ENCODE measurements at regions not wholly inside any gene's neighbourhood (a gene's known extent, or its start where the extent isn't known, plus 50 kb on each side); places are given as distances from the start of the nearest gene placed in this dataset.
"Not testable (repeated sequence)": the region's sequence is repeated elsewhere in the genome, so short reads cannot be mapped to it uniquely, and the experiment has no call there.

DNA sequence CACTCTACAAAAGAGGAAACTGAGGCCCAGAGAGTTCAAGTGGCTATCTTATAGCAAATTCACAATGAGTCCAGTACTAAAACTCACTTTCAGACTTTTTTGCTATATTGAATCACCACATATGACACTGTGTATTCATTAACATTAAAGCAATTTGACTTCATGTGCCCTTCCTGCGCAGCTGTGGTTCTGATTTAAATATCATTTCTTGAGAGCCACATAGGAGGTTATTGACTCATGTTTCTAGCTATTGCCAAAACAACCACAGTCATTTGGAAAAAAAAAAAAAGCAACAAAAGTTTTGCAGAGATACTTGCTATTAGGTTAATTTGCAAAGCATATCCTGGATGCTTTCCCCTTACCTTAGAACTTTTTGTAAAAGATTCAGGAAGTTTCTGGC lies 341.2 kb downstream of the PIK3C3 start:
- H3K27me3 Mint-ChIP-seq (ENCODE audit: low read depth) = no peaks in the 10 kb centered on the region
- H3K36me3 Mint-ChIP-seq (ENCODE audit: insufficient read depth) = no peaks in the 10 kb centered on the region
- DNase-seq = no peak
- ATAC-seq = no peak
- H3K4me1 Mint-ChIP-seq (ENCODE audit: low read depth) = no peaks in the 10 kb centered on the region
- H3K9me3 Mint-ChIP-seq = peaks cover 6% of the 10 kb centered on the region
- no peak overlapping the region for H3K4me3 Mint-ChIP-seq

DNA sequence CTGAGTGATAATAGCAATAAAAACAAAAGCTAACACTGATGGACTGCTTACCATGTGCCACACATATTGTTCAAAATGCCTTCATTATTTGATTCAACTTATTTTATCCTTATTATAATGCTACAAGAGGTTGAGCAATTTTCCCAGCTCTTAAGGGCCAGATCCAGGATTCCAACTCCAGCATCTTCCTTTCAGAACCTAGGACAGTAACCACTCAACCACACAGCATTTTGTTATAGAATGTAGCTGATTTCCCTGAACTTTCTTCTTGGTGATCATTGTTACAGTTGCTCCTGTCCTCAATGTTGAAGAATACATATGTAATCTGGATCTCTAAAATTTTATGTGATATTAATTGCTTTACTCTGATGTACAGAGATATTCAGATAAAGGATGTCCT lies 341.7 kb downstream of the PIK3C3 start:
- H3K9me3 Mint-ChIP-seq = peaks cover 6% of the 10 kb centered on the region
- DNase-seq (no peak), ATAC-seq (no peak)
- no peaks in the 10 kb centered on the region for H3K4me1 Mint-ChIP-seq (ENCODE audit: low read depth)
- no peak overlapping the region for H3K4me3 Mint-ChIP-seq
- H3K27me3 Mint-ChIP-seq (ENCODE audit: low read depth) = no peaks in the 10 kb centered on the region
- no peaks in the 10 kb centered on the region for H3K36me3 Mint-ChIP-seq (ENCODE audit: insufficient read depth)

DNA sequence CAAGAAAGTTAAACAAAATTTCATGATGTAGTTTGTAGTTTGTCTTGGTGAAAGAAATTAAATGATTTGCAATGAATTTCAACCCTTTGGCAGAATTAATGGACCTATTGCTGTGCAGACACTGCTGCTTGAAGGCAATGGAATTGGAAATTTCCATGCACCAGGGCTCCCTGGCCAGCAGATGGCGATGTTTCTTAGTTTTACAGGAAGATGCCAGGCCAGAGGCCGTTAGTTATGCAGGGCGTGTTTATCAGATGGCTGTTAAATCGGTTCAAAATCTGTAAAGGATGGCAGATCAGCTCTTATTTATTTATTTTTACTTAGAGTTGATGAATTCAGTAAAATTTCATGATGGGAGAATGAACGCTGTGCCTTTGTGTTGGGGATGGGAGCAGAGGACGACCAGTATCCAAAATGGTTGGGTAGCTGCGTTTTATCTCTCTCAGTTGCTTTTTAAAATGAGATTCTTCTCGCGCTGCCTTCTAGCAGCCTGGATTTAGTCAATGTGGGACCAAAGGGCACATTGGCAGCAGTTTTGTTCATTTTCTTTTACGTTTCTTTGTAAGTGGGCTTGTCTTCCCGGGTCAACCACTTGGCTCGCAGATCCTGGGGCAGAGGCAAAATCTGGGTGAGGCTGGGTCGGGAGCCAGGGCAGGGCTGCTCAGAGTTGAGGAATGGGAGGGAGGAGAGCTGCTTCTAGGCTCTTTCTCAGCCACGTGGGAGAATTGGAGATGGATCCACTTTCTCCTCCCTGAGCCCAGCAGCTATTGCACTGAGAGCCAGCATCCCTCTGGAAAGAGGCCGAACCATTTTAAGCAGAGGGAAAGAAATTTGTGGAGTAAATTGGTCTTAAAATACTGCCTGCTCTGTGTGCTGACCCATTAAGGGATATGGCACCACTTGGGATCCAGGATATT lies 344.0 kb downstream of the PIK3C3 start:
- DNase-seq = peak; percentile 21
- peak in 1 of 2 donors; percentile 40 for ATAC-seq
- Mint-ChIP-seq H3K27me3 (ENCODE audit: low read depth) (no peaks in the 10 kb centered on the region), H3K36me3 (ENCODE audit: insufficient read depth) (no peaks in the 10 kb centered on the region), H3K9me3 (no peaks in the 10 kb centered on the region), H3K4me3 (no peak overlapping the region), H3K4me1 (ENCODE audit: low read depth) (no peaks in the 10 kb centered on the region)

DNA sequence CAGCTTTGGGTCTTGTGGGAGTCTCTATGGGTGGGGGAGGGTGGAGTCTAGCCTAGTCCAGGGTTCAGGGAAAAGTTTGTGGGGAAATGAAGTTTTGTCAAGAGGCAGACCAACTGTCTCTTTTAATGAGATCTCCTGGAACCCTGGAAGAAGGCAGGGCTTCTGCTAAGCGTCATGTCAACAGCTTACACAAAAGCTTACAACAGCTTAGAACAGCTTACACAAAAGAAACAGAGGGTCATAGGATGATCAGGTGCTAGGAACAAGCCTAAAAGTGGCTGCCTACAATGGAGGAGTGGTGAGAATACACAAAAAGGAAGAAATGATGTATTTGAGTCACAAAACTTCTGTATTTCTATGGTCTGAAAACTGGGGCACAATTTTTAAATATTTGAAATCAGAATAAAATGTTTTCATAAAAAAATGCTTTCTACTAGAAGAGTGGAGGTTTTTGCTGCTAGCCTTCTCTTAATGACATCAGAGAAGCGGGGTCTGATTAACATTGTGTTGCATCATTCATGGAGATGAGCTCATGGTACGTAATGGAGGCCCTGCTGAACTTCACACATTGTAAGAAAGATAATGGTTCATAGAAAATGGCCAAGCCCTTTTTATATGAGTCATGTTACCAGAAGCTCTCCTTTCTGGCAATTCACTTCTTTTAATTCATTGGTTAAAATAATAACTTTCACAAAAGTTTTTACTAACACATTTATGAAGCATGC lies 351.0 kb downstream of the PIK3C3 start:
- Mint-ChIP-seq H3K4me1 (ENCODE audit: low read depth) (no peaks in the 10 kb centered on the region), H3K4me3 (no peak overlapping the region), H3K9me3 (no peaks in the 10 kb centered on the region), H3K36me3 (ENCODE audit: insufficient read depth) (no peaks in the 10 kb centered on the region), H3K27me3 (ENCODE audit: low read depth) (no peaks in the 10 kb centered on the region)
- no peak for ATAC-seq
- no peak for DNase-seq

DNA sequence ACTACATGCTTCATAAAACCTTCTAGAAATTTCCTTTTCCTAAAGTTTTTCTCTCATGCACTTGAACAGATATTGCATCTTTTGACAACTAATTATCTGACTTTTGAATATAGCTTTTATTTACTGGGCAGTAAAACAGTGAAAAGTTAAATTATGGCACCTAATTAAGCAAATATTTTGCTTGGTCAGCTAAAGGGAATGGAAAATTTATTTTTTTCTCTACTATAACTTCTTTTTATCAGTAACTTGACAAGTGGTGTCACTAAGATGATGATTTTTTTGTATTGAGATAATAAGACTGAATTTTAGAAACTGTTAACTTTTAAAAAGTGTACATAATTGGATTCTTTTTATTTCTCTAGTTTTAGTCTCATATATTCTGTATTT lies 351.6 kb downstream of the PIK3C3 start:
- DNase-seq (no peak), ATAC-seq (no peak)
- Mint-ChIP-seq H3K4me3 (no peak overlapping the region), H3K36me3 (ENCODE audit: insufficient read depth) (no peaks in the 10 kb centered on the region), H3K9me3 (no peaks in the 10 kb centered on the region), H3K4me1 (ENCODE audit: low read depth) (no peaks in the 10 kb centered on the region), H3K27me3 (ENCODE audit: low read depth) (no peaks in the 10 kb centered on the region)

DNA sequence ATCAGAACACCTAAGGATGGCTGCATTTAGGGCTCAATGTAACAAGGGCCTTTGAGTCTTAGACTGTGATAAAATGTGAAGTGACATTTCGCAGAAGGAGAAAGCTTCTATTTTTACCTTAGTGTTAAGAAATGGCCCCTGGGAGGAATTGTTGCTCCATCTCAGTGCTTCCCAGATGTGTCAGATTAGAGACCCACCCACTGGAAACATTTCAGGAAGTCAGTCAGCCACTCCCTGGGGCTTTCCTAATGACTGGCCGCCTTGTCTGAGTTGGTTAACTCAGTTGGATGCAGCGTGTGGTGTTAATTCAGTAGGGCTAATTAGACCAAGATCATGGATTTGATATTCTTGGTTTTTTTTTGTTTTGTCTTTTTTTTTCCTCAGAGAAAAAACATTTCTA lies 355.9 kb downstream of the PIK3C3 start:
- no peaks in the 10 kb centered on the region for H3K4me1 Mint-ChIP-seq (ENCODE audit: low read depth)
- no peak for ATAC-seq
- no peak for DNase-seq
- H3K36me3 Mint-ChIP-seq (ENCODE audit: insufficient read depth) = no peaks in the 10 kb centered on the region
- H3K4me3 Mint-ChIP-seq = no peak overlapping the region
- H3K9me3 Mint-ChIP-seq = no peaks in the 10 kb centered on the region
- no peaks in the 10 kb centered on the region for H3K27me3 Mint-ChIP-seq (ENCODE audit: low read depth)

DNA sequence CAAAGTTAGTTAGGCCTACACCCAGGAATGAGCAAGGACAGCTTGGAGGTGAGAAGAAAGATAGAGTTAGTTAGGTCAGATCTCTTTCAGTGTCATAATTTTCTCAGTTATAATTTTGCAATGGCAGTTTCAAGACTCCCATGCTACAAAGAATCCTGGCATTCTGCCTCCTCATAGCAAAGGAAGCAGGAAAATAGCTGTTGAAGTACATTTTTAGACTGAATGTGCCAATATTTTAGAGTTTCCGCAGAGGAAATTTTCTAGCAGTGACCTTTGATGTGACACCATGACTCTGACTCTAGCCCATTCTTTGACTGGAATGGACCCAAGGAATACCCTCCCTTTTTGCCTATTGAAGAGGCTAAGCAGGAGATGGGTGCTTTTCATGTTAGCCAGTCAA lies 371.7 kb downstream of the PIK3C3 start:
- H3K27me3 Mint-ChIP-seq (ENCODE audit: low read depth) = no peaks in the 10 kb centered on the region
- no peak overlapping the region for H3K4me3 Mint-ChIP-seq
- DNase-seq (no peak), ATAC-seq (no peak)
- no peaks in the 10 kb centered on the region for H3K36me3 Mint-ChIP-seq (ENCODE audit: insufficient read depth)
- H3K4me1 Mint-ChIP-seq (ENCODE audit: low read depth) = no peaks in the 10 kb centered on the region
- H3K9me3 Mint-ChIP-seq = no peaks in the 10 kb centered on the region

DNA sequence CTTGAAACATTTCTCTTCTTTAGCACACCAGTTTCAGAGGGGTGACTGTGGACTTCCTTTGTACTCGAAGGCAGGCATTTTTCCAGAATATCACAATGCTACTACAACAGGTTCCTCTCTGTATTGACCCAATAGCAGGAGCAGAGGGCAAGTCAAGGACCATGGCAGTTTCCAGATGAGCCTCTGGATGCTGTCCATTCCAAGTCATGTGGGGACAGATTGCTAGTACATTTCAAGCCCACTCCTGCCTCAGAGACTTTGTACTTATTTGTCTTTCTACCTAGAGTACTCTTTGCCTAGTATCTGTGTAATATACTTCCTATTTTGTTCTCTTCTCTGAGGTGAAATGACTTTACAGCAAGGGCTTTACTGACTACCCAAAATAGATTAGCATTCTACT lies 373.9 kb downstream of the PIK3C3 start:
- Mint-ChIP-seq H3K9me3 (no peaks in the 10 kb centered on the region), H3K4me1 (ENCODE audit: low read depth) (no peaks in the 10 kb centered on the region), H3K27me3 (ENCODE audit: low read depth) (no peaks in the 10 kb centered on the region), H3K4me3 (no peak overlapping the region), H3K36me3 (ENCODE audit: insufficient read depth) (no peaks in the 10 kb centered on the region)
- DNase-seq (no peak), ATAC-seq (no peak)

DNA sequence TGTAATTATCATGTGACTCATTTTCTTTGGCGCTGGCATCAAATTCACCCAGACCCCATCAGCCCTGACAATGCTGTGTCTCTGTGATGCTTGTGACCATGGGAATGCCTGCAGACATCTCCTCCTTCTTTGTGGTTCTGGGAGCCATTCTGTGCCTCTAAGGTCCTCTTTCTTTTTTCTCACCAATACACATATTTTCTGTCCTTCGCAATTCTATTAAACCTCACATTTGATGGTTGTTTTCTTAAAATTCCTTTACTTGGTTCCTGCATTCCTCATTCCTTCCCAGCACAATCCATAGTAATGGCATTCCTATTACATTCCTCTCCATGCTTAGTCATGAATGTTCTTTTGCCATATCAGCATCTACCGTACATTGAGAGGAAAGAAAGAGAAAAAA lies 375.3 kb downstream of the PIK3C3 start:
- Mint-ChIP-seq H3K4me1 (ENCODE audit: low read depth) (no peaks in the 10 kb centered on the region), H3K36me3 (ENCODE audit: insufficient read depth) (no peaks in the 10 kb centered on the region), H3K27me3 (ENCODE audit: low read depth) (no peaks in the 10 kb centered on the region), H3K4me3 (no peak overlapping the region), H3K9me3 (no peaks in the 10 kb centered on the region)
- ATAC-seq = no peak
- DNase-seq = no peak

DNA sequence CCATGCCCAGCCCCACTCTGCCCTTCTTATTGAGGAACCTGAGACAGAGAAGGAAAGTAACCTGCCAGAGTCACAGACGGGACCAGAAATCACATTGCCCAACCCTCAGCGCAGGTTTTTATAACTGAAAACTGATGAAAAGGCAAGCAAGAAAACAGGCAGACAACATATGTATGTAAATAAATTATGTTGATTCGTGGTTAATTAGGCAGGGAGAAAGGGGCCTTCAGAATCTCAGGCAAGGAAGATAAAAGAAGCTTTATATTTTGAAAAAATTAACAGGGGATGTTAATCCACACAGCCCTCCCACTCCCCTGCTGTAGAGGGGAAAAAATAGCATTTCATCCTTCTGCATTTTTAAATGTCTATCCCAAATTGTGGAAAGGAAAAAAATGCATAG lies 378.5 kb downstream of the PIK3C3 start:
- no peaks in the 10 kb centered on the region for H3K27me3 Mint-ChIP-seq (ENCODE audit: low read depth)
- ATAC-seq = no peak
- H3K9me3 Mint-ChIP-seq = peaks cover 7% of the 10 kb centered on the region
- no peak for DNase-seq
- no peak overlapping the region for H3K4me3 Mint-ChIP-seq
- no peaks in the 10 kb centered on the region for H3K4me1 Mint-ChIP-seq (ENCODE audit: low read depth)
- no peaks in the 10 kb centered on the region for H3K36me3 Mint-ChIP-seq (ENCODE audit: insufficient read depth)

DNA sequence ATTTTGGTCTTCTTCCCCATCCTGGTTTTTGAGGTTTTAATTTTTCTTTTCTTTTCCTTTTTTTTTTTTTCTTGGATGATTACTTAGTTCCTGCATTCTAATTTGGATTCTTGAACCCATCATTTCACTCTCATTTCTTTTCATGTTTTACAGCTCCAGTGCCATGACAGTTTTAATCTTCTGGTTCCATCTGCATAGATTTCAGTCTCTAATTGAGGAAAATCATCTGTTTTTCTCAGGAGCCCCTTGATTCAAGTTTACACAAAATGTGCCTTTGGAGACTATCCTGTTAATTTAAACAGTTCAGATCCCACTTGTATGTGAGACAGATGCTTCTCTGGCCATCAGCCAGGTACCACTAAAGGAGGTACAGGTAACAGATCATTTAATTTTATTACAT lies 379.9 kb downstream of the PIK3C3 start:
- peaks cover 7% of the 10 kb centered on the region for H3K9me3 Mint-ChIP-seq
- ATAC-seq = no peak
- DNase-seq = no peak
- H3K4me1 Mint-ChIP-seq (ENCODE audit: low read depth) = no peaks in the 10 kb centered on the region
- H3K4me3 Mint-ChIP-seq = no peak overlapping the region
- H3K36me3 Mint-ChIP-seq (ENCODE audit: insufficient read depth) = no peaks in the 10 kb centered on the region
- no peaks in the 10 kb centered on the region for H3K27me3 Mint-ChIP-seq (ENCODE audit: low read depth)

DNA sequence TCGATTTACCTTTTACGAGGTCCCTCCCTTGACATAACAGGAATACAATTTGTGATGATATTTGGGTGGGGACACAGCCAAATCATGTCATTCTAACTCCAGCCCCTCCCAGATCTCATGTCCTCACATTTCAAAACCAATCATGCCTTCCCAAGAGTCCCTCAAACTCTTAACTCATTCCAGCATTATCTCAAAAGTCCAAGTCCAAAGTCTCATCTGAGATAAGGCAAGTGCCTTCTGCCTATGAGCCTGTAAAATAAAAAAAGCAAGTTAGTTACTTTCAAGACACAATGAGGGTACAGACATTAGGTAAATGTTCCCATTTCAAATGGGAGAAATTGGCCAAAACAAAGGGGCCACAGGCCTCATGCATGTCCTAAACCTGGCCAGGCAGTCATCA lies 381.1 kb downstream of the PIK3C3 start:
- DNase-seq (no peak), ATAC-seq (no peak)
- no peaks in the 10 kb centered on the region for H3K4me1 Mint-ChIP-seq (ENCODE audit: low read depth)
- H3K27me3 Mint-ChIP-seq (ENCODE audit: low read depth) = no peaks in the 10 kb centered on the region
- peaks cover 7% of the 10 kb centered on the region for H3K9me3 Mint-ChIP-seq
- H3K4me3 Mint-ChIP-seq = no peak overlapping the region
- H3K36me3 Mint-ChIP-seq (ENCODE audit: insufficient read depth) = no peaks in the 10 kb centered on the region

DNA sequence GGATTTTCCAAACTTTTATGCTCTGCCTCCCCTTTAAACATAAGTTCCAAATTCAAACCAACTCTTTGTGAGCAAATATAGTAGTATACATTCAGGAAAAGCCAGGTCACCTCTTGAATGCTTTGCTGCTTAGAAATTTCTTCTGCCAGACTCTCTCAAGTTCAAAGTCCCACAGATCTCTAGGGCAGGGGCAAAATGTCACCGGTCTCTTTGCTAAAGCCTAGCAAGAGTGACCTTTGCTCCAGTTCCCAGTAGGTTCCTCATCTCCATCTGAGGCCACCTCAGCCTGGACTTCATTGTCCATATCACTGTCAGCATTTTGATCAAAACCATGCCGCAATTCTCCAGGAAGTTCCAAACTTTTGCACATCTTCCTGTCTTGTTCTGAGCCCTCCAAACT lies 382.3 kb downstream of the PIK3C3 start:
- H3K36me3 Mint-ChIP-seq (ENCODE audit: insufficient read depth); ATAC-seq; DNase-seq; H3K9me3 Mint-ChIP-seq; H3K4me3 Mint-ChIP-seq; H3K27me3 Mint-ChIP-seq (ENCODE audit: low read depth); H3K4me1 Mint-ChIP-seq (ENCODE audit: low read depth): not testable (repeated sequence)

DNA sequence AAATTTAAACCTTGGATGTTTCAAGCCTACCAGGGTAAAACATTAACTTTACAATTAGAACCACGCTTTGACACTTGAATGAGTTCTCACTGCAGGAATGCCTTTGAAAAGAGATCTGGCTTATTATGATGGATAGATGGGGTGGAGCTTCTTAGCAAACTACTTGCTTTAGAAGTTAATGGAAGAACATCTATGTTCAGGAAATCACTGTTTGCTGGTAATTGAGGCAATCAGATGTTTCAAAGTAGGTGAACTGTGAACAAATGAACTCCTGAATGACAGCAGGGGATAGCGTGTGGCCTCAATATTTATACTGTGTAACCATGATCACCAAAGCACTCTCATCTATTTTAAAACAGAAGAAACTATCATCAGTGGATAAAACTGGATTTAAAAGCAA lies 383.6 kb downstream of the PIK3C3 start:
- ATAC-seq (no peak), DNase-seq (no peak)
- peaks cover 7% of the 10 kb centered on the region for H3K9me3 Mint-ChIP-seq
- H3K4me3 Mint-ChIP-seq = no peak overlapping the region
- no peaks in the 10 kb centered on the region for H3K4me1 Mint-ChIP-seq (ENCODE audit: low read depth)
- no peaks in the 10 kb centered on the region for H3K27me3 Mint-ChIP-seq (ENCODE audit: low read depth)
- H3K36me3 Mint-ChIP-seq (ENCODE audit: insufficient read depth) = no peaks in the 10 kb centered on the region

DNA sequence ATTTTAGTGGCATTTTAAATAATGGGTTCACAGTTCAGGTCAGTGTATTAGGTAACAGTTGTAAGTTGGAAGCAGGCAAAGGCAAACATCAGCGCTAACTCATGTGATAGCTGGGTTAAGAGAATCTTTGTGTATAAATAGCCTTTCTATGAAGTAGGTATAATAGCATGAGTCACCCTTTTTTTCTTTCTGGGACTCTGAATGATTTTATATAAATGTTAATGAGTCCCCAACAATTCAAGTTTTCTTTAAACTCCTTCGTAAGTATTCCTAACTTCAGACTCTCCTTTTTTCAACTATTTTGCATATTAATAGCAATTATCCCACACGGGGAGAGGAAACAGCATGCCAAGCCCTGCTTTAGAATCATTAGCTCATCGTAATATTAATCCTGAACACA lies 384.3 kb downstream of the PIK3C3 start:
- Mint-ChIP-seq H3K27me3 (ENCODE audit: low read depth) (no peaks in the 10 kb centered on the region), H3K4me1 (ENCODE audit: low read depth) (no peaks in the 10 kb centered on the region), H3K9me3 (peaks cover 7% of the 10 kb centered on the region), H3K36me3 (ENCODE audit: insufficient read depth) (no peaks in the 10 kb centered on the region), H3K4me3 (no peak overlapping the region)
- ATAC-seq (no peak), DNase-seq (no peak)

Data from activated T-cell treated with anti-CD3 and anti-CD28 coated beads, Interleukin-2, amount 50 U/mL, for 4 hours (primary cell).